Stimulated activated CD8-positive, alpha-beta memory T cell treated with anti-CD3 and anti-CD28 coated beads, Interleukin-12 subunit alpha, Interleukin-12 subunit beta, amount 100 ng/mL, for 1 hour (primary cell): ENCODE measurements at regions not wholly inside any gene's neighbourhood (a gene's known extent, or its start where the extent isn't known, plus 50 kb on each side); places are given as distances from the start of the nearest gene placed in this dataset.

ENCODE experiments used
- DNase-seq: peaks from one replicate; pipeline ENCODE4 v3.0.0-alpha.2; 2020; ENCODE audit warnings: low read depth

- no peak for DNase-seq
Observed at GRCh38 chr1:173400387-173400995, 76.6 kb upstream of the PRDX6 start.

DNA sequence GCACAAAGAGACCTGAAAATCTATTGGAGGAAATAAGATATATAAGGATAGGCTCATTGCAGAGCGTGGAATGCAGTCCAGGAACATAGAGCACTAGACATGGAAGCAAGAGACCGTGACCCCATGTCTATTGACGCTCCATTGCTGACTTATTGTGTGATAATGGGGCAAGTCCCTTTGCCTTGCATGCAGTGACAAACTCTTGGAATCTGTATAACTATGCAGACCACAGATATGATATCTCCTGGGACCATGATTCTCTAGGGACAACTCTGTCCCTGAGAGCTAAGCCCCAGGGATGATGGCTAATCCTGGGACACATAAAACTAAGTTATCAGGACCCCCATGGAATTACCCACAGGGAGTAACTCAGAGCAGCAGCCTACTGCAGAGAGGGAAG lies 73.1 kb upstream of the PRDX6 start:
- DNase-seq: no peak

DNA sequence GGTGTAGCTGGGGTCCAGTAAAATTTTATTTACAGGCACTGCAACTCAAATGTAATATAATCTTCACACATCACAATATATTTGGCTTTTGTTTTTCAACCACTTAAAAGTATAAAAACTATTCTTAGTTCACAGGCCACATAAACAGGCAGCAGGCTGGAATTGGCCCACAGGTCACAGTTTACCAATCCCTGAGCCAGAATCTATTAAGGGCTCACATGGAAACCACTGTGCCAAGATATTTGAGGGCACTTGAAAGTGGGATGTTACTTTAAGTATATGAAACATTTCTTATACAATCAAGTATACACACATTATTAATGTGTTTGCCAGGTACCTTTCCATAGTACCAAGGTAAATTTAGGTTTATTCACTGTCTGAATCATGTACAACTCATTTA lies 71.9 kb upstream of the PRDX6 start:
- DNase-seq: no peak

DNA sequence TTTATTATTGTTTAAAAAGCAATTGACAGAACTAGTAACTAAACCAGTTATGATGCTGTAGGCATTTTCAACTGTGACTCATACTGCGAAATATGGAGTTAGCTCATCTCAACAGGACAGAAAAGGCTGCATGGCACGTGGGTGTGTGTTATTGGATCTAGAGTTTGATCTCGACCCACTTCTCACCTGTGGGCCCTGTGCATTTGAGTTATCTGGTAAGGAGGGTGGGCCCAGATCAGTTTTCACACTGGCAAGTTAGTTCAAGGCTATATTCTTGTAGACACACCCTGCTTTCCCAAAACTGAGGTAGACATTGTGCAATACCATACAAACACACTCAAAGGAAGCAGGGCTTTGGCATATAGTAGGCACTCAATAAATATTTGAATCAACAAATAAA lies 71.3 kb upstream of the PRDX6 start:
- no peak for DNase-seq

DNA sequence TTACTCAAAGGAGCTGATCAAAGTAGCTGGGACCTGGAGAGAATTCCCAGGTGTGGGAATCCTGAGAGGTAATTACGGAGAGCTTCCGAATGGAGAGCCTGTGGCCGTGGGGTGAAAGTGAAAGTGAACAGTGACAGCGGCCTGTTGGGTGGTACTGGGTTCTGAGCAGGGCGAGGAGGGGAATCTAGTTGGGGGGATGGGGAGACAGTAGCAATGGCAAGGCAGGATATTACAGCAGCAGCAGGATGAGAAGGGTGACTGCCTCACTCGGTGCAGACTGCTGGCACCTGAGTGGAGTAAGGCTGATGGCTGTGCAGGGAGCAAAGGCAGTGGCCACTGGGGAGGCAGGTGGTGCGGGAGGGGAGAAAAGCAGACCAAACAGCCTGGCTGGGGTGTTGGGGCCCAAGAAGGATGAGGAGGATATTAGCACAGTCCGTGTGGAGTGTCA lies 70.3 kb upstream of the PRDX6 start:
- DNase-seq: no peak

DNA sequence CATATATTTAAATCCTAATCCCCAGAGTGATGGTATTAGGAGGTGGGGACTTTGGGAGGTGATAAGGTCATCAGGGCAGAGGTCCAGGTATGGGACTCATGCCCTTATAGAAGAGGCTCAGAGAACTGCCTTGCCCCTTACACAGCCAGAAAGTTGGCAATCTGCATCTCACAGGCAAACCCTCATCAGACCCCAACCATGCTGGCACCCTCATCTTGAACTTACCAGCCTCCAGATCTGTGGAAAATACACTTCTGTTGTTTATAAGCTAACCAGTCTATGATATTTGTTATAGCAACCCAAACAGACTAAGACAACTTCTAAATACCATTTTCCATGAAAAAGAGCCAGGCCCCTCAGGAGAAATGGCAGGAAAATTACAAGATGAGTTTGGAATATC lies 69.3 kb upstream of the PRDX6 start:
- DNase-seq: no peak

DNA sequence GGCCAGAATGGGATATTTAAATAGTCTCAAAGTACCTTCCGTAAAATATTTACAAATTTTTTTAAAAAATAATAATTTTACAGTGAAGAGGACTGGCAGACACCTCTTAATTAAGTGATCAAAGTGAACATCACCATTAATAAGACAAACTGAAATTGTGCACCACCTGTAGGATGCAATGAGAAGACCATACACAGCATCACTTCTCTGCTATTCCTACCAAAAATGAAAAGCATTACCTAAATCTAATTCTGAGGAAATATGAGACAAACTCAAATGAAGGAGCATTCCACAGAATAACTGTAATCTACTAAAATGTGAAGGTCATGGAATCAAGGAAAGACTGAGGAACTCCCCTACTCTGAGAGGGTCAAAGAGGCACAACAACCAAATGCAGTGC lies 68.2 kb upstream of the PRDX6 start:
- no peak for DNase-seq

DNA sequence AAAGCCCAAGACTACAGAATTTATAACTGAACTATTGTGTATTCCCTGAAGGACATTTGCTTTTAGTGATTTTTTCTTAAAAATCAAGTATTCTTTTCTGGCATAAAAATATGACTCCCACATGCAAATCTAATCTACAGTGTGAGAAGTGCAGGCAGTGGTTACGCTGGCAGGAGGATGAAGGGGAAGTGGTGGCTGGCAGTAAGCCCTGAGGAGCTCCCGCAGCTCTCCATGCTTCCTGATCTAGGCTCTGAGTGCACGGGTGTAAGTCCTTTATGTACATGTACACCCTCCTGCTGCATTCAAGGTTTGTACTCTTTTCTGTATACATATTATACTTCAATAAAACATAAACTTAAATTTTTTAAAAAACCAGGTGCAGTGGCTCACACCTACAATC lies 67.5 kb upstream of the PRDX6 start:
- DNase-seq: no peak

- DNase-seq: no peak
Observed at GRCh38 chr1:173410133-173410793, 66.9 kb upstream of the PRDX6 start.

GRCh38 chr1:173410794-173411236 lies 66.3 kb upstream of the PRDX6 start:
- no peak for DNase-seq

DNA sequence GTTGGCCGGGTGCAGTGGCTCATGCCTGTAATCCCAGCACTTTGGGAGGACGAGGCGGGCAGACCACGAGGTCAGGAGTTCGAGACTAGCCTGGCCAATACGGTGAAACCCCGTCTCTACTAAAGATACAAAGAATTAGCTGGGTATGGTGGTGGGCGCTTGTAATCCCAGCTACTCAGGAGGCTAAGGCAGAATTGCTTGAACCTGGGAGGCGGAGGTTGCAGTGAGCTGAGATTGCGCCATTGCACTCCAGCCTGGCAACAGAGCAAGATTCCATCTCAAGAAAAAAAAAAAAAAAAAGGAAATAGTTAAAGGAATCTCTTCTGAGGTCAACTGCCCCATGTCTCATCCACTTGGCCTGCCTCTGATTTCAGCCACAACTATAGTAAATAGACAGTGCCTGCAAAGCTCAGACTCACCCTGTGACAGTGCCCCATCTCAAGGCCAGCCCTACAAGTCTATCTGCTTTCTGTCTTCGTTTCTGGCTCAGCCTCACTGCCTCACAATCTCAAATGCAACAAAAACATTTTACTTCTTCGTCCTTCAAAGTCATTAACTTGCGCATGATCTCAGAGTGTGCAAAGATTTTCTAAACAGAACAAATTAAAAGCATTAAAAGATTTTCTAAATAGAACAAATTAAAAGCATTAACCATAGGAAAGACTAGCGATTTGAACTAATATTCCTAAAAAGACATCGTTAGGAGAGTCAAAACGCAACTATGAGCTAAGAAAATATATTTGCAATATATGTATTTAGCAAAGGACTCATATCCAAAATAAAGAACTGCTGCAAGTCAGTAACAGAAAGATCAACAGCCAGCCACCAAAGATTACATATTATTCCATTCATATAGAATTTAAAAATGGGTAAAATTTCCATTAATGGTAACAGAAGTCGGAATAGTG lies 65.0 kb upstream of the PRDX6 start:
- DNase-seq: no peak

- DNase-seq: no peak
Observed at GRCh38 chr1:173413271-173413707, 63.8 kb upstream of the PRDX6 start.

DNA sequence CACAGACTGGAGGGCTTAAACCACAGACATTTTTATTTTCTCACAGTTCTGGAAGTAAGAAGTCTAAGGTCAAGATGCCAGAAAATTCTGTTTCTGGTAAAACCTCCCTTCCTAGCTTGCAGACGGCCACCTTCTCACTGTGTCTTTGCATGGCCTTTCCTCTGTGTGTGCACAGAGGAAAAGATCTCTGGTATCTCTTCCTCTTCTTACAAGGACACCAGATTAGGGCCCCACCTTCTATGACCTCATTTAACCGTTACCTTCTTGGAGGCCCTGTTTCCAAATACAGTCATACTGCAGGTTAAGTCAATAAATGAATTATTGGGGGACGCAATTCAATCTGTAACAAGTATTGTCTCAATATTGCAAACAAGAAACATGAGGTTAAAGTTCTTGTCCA lies 63.0 kb upstream of the PRDX6 start:
- no peak for DNase-seq

DNA sequence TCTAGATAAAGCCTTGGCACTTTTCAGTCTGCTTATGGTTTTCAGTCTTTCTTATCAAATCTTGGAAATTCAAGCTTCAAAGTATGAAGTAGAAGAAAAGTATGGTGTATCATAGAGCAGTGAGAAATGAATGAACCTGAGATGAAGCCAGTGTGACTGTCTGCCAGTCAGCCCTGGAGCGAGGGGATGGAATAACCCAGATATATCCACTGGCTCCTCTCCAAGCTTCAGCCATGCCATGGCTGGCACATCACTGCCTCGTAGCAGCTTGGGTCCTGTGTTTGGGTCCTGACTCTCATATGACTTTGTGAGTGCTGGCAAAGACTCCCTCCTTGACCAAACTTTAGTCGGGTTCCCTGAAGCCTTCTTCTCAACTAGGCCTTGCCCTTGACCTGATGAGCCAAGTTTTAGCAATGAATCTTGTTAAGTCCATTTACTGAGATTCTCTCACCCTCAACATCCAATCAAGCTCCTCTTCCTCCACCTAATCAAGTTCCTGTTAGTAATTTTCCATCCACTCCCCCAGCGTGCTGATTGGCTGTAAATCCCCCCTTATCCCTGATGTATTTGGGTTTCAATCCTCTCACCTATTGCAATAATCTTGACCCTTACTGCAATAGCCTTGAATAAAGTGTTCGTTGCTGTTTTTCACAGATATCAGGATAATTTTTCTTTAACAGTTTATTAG lies 62.5 kb upstream of the PRDX6 start:
- no peak for DNase-seq

DNA sequence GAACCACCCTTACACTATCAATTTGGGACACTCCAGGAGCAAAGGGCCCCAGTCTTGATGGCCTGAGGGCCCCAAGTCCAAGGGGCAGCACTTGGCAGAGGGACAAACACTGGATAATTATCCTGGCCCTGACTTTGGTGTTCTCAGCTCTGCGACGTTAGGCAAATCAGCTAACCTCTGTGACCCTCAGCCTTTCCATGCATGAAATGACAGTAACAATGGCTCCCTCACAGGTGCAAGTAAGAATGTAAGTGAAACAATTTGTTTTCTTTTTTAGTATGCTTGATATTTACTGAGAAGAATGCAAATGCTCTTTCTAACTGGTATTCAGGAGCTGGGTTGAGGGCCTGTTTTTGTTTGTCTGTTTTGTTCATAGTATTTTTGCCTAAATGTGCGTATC lies 61.6 kb upstream of the PRDX6 start:
- DNase-seq: no peak

DNA sequence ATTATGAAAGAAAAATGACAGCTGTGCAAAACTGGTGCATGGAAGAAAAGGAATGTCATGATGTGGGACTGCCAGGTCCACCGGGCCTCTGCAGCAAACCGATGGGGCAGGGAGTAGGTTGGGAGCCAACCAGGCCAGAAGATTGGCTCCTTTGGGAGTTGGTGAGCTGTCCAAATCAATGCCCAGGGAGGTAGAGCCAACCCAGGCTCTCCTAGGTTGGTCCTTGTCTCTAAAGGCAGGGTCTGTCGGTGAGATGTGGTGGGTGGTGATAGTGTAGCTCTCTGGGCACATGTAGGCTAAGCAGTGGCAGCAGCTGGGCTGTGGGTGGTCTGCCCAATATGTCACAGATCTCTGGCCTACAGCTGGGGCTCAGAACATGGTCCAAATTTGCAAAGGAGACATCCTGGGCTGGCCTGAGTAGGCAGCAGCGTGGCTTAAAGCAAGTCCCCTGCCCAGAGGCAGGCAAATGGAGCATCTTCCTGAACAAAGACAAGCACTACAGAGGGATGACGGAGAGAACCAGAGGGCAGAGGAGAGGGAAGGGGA lies 61.2 kb upstream of the PRDX6 start:
- no peak for DNase-seq

DNA sequence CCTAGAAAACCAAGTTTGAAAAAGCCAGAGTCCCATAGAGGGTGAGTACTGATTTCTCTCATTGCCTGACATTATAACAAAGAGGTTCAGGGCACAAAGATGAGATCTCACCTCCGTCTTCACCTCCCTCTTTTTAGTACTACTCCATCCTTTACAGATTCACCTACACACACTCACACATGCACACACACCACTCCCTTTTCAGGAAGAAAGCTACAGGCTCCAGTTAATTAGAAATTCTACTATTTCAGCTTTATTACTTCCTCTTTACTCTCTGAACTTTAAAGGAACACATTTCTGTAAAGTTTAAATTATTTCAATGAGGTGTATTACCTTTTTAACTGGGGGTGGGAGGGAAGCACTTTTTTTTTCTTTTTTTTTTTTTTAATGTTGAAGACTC lies 59.6 kb upstream of the PRDX6 start:
- DNase-seq: no peak

- DNase-seq: no peak
Observed at GRCh38 chr1:173418107-173418985, 58.8 kb upstream of the PRDX6 start.

GRCh38 chr1:173420330-173420806 lies 56.8 kb upstream of the PRDX6 start:
- DNase-seq: peak; percentile 37

DNA sequence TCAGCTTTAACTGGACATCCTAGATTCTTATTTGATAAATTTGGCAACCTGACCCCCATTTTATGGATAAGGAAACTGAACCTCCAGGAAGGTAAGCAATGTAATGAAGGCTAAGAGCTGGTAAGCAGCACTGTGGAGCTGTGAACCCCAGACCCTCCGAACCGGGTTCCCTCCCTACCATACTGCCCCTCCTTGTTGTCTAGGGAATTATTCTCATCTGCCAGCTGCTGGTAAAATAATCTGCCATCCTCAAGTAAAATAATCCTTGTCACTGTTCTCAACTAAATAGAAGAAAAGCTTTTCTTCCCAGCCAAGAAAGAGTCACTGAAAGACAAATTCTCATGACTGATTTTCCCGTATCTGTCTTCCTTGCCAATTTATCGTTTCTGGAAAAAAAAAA lies 55.8 kb upstream of the PRDX6 start:
- no peak for DNase-seq

DNA sequence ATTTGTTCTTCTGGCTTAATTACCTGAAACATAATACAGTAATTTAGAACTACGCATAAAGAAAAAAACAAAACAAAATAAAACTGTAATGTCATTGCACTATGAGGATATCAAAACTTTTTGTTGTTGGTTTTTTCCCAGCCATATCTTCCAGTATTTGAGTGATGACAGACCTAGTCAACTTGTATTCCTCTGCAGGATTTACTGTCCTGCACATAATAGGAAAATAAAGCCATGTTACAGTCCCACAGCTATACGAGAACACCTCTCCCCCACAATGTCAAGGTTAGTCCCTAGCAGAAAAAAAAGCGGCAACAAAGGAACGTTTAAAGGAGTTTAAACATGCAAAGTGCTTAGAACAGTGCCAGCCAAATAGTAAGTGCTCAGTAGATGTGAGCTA lies 55.3 kb upstream of the PRDX6 start:
- DNase-seq: no peak
